ENCODE measurements at regions not wholly inside any gene's neighbourhood (a gene's known extent, or its start where the extent isn't known, plus 50 kb on each side); places are given as distances from the start of the nearest gene placed in this dataset.

DNA sequence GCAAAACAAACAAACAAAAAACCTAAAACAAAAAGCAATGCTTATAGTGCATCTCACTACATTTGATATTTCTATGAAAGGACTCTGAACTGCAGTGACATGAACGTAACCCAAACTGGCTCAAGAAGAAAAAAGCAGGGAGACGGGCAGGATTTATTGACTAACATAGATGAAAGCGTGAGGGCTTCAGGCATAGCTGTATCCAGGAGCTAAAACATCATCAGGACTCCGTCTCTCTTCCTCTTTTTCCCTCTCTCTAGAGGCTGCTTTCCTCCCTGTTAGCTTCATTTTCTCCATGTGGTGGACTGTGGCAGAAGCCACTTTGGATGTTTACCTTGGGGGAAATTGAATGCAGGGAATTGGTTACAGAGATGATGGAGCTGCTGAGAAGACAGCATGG lies 418.2 kb upstream of the PROK2 start:
- TF ChIP-seq, protein P1, sequence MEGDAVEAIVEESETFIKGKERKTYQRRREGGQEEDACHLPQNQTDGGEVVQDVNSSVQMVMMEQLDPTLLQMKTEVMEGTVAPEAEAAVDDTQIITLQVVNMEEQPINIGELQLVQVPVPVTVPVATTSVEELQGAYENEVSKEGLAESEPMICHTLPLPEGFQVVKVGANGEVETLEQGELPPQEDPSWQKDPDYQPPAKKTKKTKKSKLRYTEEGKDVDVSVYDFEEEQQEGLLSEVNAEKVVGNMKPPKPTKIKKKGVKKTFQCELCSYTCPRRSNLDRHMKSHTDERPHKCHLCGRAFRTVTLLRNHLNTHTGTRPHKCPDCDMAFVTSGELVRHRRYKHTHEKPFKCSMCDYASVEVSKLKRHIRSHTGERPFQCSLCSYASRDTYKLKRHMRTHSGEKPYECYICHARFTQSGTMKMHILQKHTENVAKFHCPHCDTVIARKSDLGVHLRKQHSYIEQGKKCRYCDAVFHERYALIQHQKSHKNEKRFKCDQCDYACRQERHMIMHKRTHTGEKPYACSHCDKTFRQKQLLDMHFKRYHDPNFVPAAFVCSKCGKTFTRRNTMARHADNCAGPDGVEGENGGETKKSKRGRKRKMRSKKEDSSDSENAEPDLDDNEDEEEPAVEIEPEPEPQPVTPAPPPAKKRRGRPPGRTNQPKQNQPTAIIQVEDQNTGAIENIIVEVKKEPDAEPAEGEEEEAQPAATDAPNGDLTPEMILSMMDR (IDR thresholded peaks at IDR 0.05): no peak
- no peak for TF ChIP-seq POLR2A (IDR thresholded peaks at IDR 0.05)
